ENCODE measurements at regions not wholly inside any gene's neighbourhood (a gene's known extent, or its start where the extent isn't known, plus 50 kb on each side); places are given as distances from the start of the nearest gene placed in this dataset.

DNA sequence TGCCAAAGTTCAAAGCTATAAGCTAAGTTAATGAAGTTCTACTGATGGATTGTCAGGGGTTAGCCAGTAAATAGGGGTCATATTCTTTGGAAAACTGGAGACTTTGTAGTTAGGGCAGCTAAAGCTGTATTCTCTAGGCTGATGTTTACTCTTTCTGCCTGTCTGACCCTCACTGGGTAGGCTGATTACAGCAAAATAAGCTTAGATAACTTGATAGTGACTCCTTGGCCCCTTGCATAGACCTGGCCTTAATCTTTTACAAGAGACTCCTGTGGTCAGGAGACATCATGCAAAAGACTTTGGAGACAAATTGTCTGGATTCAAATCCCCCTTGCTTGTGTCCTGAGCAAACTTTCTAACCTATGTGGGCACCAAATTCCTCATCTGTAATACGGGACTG is 314.4 kb upstream of the MSX2 start:
- no peak overlapping the region for H3K4me2 ChIP-seq (ENCODE audit: low read depth, low read length, poor library complexity, severe bottlenecking)
- TF ChIP-seq EZH2phosphoT487 (IDR thresholded peaks at IDR 0.05; ENCODE audit: borderline replicate concordance), result no peak
- TF ChIP-seq, protein P1, sequence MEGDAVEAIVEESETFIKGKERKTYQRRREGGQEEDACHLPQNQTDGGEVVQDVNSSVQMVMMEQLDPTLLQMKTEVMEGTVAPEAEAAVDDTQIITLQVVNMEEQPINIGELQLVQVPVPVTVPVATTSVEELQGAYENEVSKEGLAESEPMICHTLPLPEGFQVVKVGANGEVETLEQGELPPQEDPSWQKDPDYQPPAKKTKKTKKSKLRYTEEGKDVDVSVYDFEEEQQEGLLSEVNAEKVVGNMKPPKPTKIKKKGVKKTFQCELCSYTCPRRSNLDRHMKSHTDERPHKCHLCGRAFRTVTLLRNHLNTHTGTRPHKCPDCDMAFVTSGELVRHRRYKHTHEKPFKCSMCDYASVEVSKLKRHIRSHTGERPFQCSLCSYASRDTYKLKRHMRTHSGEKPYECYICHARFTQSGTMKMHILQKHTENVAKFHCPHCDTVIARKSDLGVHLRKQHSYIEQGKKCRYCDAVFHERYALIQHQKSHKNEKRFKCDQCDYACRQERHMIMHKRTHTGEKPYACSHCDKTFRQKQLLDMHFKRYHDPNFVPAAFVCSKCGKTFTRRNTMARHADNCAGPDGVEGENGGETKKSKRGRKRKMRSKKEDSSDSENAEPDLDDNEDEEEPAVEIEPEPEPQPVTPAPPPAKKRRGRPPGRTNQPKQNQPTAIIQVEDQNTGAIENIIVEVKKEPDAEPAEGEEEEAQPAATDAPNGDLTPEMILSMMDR (conservative IDR thresholded peaks at IDR 0.05; ENCODE audit: low read length), result no peak
- no peaks in the 10 kb centered on the region for H3K9me3 ChIP-seq (ENCODE audit: insufficient read depth, low read depth, low read length)
- no peaks in the 10 kb centered on the region for H3F3A ChIP-seq (ENCODE audit: low read depth)
- H4K20me1 ChIP-seq (ENCODE audit: insufficient read depth, low read length, poor library complexity, severe bottlenecking), result no peaks in the 10 kb centered on the region
- no peaks in the 10 kb centered on the region for H3K9me2 ChIP-seq (replicated peaks; ENCODE audit: low read depth, low read length)
- no peak overlapping the region for H3K4me3 ChIP-seq (ENCODE audit: low read length, poor library complexity, severe bottlenecking)
- no peaks in the 10 kb centered on the region for H3K4me1 ChIP-seq (ENCODE audit: insufficient read depth, low read length, poor library complexity, severe bottlenecking)
- no peaks in the 10 kb centered on the region for H3K27me3 ChIP-seq (ENCODE audit: insufficient read depth, low read length, poor library complexity, severe bottlenecking)
- H2AFZ ChIP-seq (ENCODE audit: low read length), result no peak overlapping the region
- H3K79me2 ChIP-seq (ENCODE audit: insufficient read depth, low read length), result no peaks in the 10 kb centered on the region
- H3K36me3 ChIP-seq (ENCODE audit: insufficient read depth, low read length), result no peaks in the 10 kb centered on the region
- H3K9ac ChIP-seq (ENCODE audit: low read depth, low read length, poor library complexity, severe bottlenecking), result no peak overlapping the region

- no peaks in the 10 kb centered on the region for H4K20me1 ChIP-seq (ENCODE audit: insufficient read depth, low read length, poor library complexity, severe bottlenecking)
- TF ChIP-seq EZH2phosphoT487 (IDR thresholded peaks at IDR 0.05; ENCODE audit: borderline replicate concordance), result no peak
- TF ChIP-seq, protein P1 (conservative IDR thresholded peaks at IDR 0.05; ENCODE audit: low read length), result no peak
- no peak overlapping the region for H3K9ac ChIP-seq (ENCODE audit: low read depth, low read length, poor library complexity, severe bottlenecking)
- H3K4me1 ChIP-seq (ENCODE audit: insufficient read depth, low read length, poor library complexity, severe bottlenecking), result no peaks in the 10 kb centered on the region
- no peaks in the 10 kb centered on the region for H3K36me3 ChIP-seq (ENCODE audit: insufficient read depth, low read length)
- H3K4me2 ChIP-seq (ENCODE audit: low read depth, low read length, poor library complexity, severe bottlenecking), result no peak overlapping the region
- no peak overlapping the region for H2AFZ ChIP-seq (ENCODE audit: low read length)
- H3F3A ChIP-seq (ENCODE audit: low read depth), result no peaks in the 10 kb centered on the region
- H3K4me3 ChIP-seq (ENCODE audit: low read length, poor library complexity, severe bottlenecking), result no peak overlapping the region
- no peaks in the 10 kb centered on the region for H3K9me3 ChIP-seq (ENCODE audit: insufficient read depth, low read depth, low read length)
- H3K27me3 ChIP-seq (ENCODE audit: insufficient read depth, low read length, poor library complexity, severe bottlenecking), result no peaks in the 10 kb centered on the region
- no peaks in the 10 kb centered on the region for H3K9me2 ChIP-seq (replicated peaks; ENCODE audit: low read depth, low read length)
- H3K79me2 ChIP-seq (ENCODE audit: insufficient read depth, low read length), result no peaks in the 10 kb centered on the region
Observed at GRCh38 chr5:174410716-174411478, 313.5 kb upstream of the MSX2 start.

GRCh38 chr5:174411479-174411819 is 312.9 kb upstream of the MSX2 start:
- Histone ChIP-seq H3K9me2 (replicated peaks; ENCODE audit: low read depth, low read length) (no peaks in the 10 kb centered on the region), H3K27me3 (ENCODE audit: insufficient read depth, low read length, poor library complexity, severe bottlenecking) (no peaks in the 10 kb centered on the region), H3K4me1 (ENCODE audit: insufficient read depth, low read length, poor library complexity, severe bottlenecking) (no peaks in the 10 kb centered on the region), H3K9ac (ENCODE audit: low read depth, low read length, poor library complexity, severe bottlenecking) (no peak overlapping the region), H2AFZ (ENCODE audit: low read length) (no peak overlapping the region), H3K79me2 (ENCODE audit: insufficient read depth, low read length) (no peaks in the 10 kb centered on the region), H4K20me1 (ENCODE audit: insufficient read depth, low read length, poor library complexity, severe bottlenecking) (no peaks in the 10 kb centered on the region), H3K36me3 (ENCODE audit: insufficient read depth, low read length) (no peaks in the 10 kb centered on the region), H3K4me2 (ENCODE audit: low read depth, low read length, poor library complexity, severe bottlenecking) (no peak overlapping the region), H3F3A (ENCODE audit: low read depth) (no peaks in the 10 kb centered on the region), H3K4me3 (ENCODE audit: low read length, poor library complexity, severe bottlenecking) (no peak overlapping the region), H3K9me3 (ENCODE audit: insufficient read depth, low read depth, low read length) (no peaks in the 10 kb centered on the region)
- TF ChIP-seq, protein P1 (conservative IDR thresholded peaks at IDR 0.05; ENCODE audit: low read length), result no peak
- no peak for TF ChIP-seq EZH2phosphoT487 (IDR thresholded peaks at IDR 0.05; ENCODE audit: borderline replicate concordance)

Measured in Loucy (cell line).